ENCODE measurements at regions not wholly inside any gene's neighbourhood (a gene's known extent, or its start where the extent isn't known, plus 50 kb on each side); places are given as distances from the start of the nearest gene placed in this dataset.
A peak's percentile ranks its signal among the peaks of the same experiment; 100 is the strongest.

DNA sequence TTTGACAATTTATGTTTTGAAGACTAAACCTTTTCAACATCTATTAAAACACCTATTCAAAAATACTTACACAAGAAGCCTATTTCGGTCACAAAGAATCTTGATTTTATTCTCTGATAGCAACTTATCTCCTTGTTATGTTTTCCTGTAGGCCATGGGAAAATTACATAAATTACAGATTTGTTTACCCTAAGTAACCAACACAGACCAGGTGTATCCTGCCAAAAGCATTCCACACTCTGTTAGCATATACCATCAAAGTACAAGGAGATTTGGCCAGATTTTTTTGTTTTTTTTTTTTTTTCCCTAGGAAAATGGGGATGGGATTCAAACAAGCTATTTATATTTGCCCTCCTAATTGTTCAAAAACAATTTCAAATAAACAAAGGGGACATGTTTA, 497.9 kb upstream of the MAGEB18 start:
- H3K4me1 Mint-ChIP-seq = no peaks in the 10 kb centered on the region
- Histone ChIP-seq H3K9me3 (ENCODE audit: low read depth) (peaks cover 5% of the 10 kb centered on the region), H3F3A (ENCODE audit: low read depth) (no peaks in the 10 kb centered on the region), H3K36me3 (no peaks in the 10 kb centered on the region), H3K4me2 (no peak overlapping the region), H3K4me3 (no peak overlapping the region), H3K4me1 (no peaks in the 10 kb centered on the region), H3K79me2 (ENCODE audit: low read depth) (no peaks in the 10 kb centered on the region), H3K27ac (no peak overlapping the region), H4K20me1 (ENCODE audit: low read depth) (no peaks in the 10 kb centered on the region), H3K9ac (no peak overlapping the region), H2AFZ (replicated peaks) (no peak overlapping the region), H3K27me3 (no peaks in the 10 kb centered on the region)
- no peak overlapping the region for H3K27ac Mint-ChIP-seq
- DNase-seq (ENCODE audit: low spot score) = no peak
- no peaks in the 10 kb centered on the region for H3K27me3 Mint-ChIP-seq (ENCODE audit: insufficient read depth, low read depth)
- H3K36me3 Mint-ChIP-seq = no peaks in the 10 kb centered on the region
- no peak overlapping the region for H3K4me3 Mint-ChIP-seq
- no peak for TF ChIP-seq EZH2phosphoT487 (IDR thresholded peaks at IDR 0.05)
- TF ChIP-seq CTCF (IDR thresholded peaks at IDR 0.05) = no peak
- TF ChIP-seq EZH2 (IDR thresholded peaks at IDR 0.05) = no peak
- H3K9me3 Mint-ChIP-seq = no peaks in the 10 kb centered on the region

DNA sequence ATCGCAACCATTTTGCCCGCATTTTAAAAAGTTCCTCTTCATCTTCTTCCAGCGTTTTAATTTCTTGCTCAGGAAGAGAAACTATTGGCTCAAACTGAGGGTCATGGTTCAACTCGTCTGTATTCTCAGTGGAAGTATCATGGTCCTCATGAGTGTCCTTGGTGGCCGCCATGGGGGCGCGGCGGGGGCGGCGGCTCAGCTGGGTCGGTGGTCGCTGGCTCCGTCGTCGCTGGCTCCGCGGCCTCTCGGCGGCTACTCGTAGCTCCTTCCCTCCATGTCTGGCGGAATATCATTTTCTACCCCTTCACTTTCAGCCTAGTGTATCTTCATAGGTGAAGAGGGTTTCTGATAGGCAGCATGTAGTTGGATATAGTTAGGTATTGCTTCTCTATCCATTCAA, 492.0 kb upstream of the MAGEB18 start:
- Mint-ChIP-seq H3K9me3 (peaks cover 11% of the 10 kb centered on the region), H3K36me3 (no peaks in the 10 kb centered on the region), H3K4me3 (no peak overlapping the region), H3K27ac (no peak overlapping the region), H3K27me3 (ENCODE audit: insufficient read depth, low read depth) (peaks cover 3% of the 10 kb centered on the region), H3K4me1 (peaks cover 2% of the 10 kb centered on the region)
- no peaks in the 10 kb centered on the region for H4K20me1 ChIP-seq (ENCODE audit: low read depth)
- no peaks in the 10 kb centered on the region for H3K27me3 ChIP-seq
- H2AFZ ChIP-seq (replicated peaks) = no peak overlapping the region
- H3K4me2 ChIP-seq = no peak overlapping the region
- DNase-seq (ENCODE audit: low spot score) = no peak
- H3K79me2 ChIP-seq (ENCODE audit: low read depth) = no peaks in the 10 kb centered on the region
- no peak overlapping the region for H3K9ac ChIP-seq
- H3F3A ChIP-seq (ENCODE audit: low read depth) = no peaks in the 10 kb centered on the region
- peaks cover 3% of the 10 kb centered on the region for H3K9me3 ChIP-seq (ENCODE audit: low read depth)
- H3K4me3 ChIP-seq = no peak overlapping the region
- no peaks in the 10 kb centered on the region for H3K4me1 ChIP-seq
- H3K27ac ChIP-seq = no peak overlapping the region
- TF ChIP-seq EZH2phosphoT487 (IDR thresholded peaks at IDR 0.05) (no peak), EZH2 (IDR thresholded peaks at IDR 0.05) (no peak)
- no peaks in the 10 kb centered on the region for H3K36me3 ChIP-seq

DNA sequence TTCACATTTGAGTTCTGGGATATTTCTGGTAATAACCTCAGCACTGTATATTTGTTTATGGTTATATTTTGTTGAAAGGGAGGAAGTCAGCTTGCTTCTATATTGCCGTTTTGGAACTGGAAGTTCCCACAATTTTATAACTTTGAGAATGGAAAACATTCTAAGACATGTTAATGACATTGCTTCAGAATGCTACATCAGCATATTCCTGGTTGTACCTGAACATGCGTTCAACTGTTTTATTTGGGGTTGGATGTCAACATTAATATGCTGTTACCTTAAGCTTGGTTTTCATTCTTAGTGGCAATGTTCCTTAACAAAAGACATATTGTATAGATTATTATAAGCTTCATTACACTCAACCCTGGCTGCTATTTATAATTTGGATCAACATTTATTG, 489.4 kb upstream of the MAGEB18 start:
- TF ChIP-seq EZH2phosphoT487 (IDR thresholded peaks at IDR 0.05) (no peak), EZH2 (IDR thresholded peaks at IDR 0.05) (no peak)
- Histone ChIP-seq H3K36me3 (no peaks in the 10 kb centered on the region), H3K9ac (no peak overlapping the region), H2AFZ (replicated peaks) (no peak overlapping the region), H3K4me3 (no peak overlapping the region), H3K4me2 (no peak overlapping the region), H3K4me1 (no peaks in the 10 kb centered on the region), H3K27me3 (no peaks in the 10 kb centered on the region), H3K27ac (no peak overlapping the region), H4K20me1 (ENCODE audit: low read depth) (no peaks in the 10 kb centered on the region), H3K9me3 (ENCODE audit: low read depth) (peaks cover 3% of the 10 kb centered on the region), H3F3A (ENCODE audit: low read depth) (no peaks in the 10 kb centered on the region), H3K79me2 (ENCODE audit: low read depth) (no peaks in the 10 kb centered on the region)
- no peak overlapping the region for H3K4me3 Mint-ChIP-seq
- no peak for DNase-seq (ENCODE audit: low spot score)
- no peak overlapping the region for H3K27ac Mint-ChIP-seq
- H3K27me3 Mint-ChIP-seq (ENCODE audit: insufficient read depth, low read depth) = peaks cover 3% of the 10 kb centered on the region
- H3K36me3 Mint-ChIP-seq = no peaks in the 10 kb centered on the region
- H3K9me3 Mint-ChIP-seq = peaks cover 11% of the 10 kb centered on the region
- H3K4me1 Mint-ChIP-seq = peaks cover 2% of the 10 kb centered on the region

DNA sequence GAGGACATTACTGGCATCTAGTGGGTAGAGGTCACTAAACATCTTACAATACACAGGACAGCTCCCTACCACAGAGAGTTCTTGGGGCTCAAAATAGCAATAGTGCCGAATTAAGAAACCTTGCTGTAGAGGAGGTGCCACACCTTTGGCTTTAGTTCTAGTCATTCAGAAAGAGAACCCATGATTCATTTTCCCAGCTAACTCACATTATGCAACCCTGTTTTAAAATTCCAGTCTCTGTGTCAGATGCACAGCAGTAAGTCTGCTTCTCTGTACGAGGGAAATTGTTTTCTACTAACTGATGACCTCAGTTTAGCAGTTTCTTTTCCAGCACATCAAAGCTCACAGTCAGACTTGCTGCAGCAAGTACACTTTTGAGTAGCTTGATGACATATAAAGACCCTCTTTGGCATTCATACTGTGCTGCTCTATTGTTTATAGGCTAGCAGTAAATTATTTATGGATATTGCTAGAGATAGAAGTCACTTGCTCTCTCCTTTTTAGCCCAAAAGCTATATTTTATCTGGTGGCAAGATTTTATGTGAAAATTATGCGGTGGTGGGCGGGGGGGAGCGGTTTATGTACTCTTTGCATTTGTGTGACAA, 487.8 kb upstream of the MAGEB18 start:
- Mint-ChIP-seq H3K4me1 (peaks cover 2% of the 10 kb centered on the region), H3K36me3 (no peaks in the 10 kb centered on the region), H3K27me3 (ENCODE audit: insufficient read depth, low read depth) (peaks cover 3% of the 10 kb centered on the region), H3K4me3 (no peak overlapping the region), H3K9me3 (peaks cover 11% of the 10 kb centered on the region), H3K27ac (peak overlapping the region; percentile 33)
- H3K4me1 ChIP-seq = no peaks in the 10 kb centered on the region
- TF ChIP-seq CTCF (IDR thresholded peaks at IDR 0.05) (no peak), EZH2 (IDR thresholded peaks at IDR 0.05) (no peak), EZH2phosphoT487 (IDR thresholded peaks at IDR 0.05) (no peak)
- no peaks in the 10 kb centered on the region for H3K36me3 ChIP-seq
- no peak overlapping the region for H3K4me3 ChIP-seq
- no peaks in the 10 kb centered on the region for H3F3A ChIP-seq (ENCODE audit: low read depth)
- no peaks in the 10 kb centered on the region for H3K79me2 ChIP-seq (ENCODE audit: low read depth)
- H3K9ac ChIP-seq = no peak overlapping the region
- no peaks in the 10 kb centered on the region for H4K20me1 ChIP-seq (ENCODE audit: low read depth)
- H2AFZ ChIP-seq (replicated peaks) = no peak overlapping the region
- H3K27me3 ChIP-seq = no peaks in the 10 kb centered on the region
- DNase-seq (ENCODE audit: low spot score) = no peak
- peaks cover 3% of the 10 kb centered on the region for H3K9me3 ChIP-seq (ENCODE audit: low read depth)
- H3K27ac ChIP-seq = no peak overlapping the region
- no peak overlapping the region for H3K4me2 ChIP-seq
